OCI-LY1 (cell line): ENCODE measurements at regions not wholly inside any gene's neighbourhood (a gene's known extent, or its start where the extent isn't known, plus 50 kb on each side); places are given as distances from the start of the nearest gene placed in this dataset.

Source experiments
- EZH2 ChIP-seq: fragments of 200-600 bp; sonication (generic), shearing (Covaris generic); IDR thresholded peaks from 2 replicates; pipeline ENCODE4 v1.8.0; 2017; ENCODE audit warnings: borderline replicate concordance, mixed run types, mild to moderate bottlenecking, antibody characterized with exemption, low read length, moderate library complexity, mixed read lengths
- TF ChIP-seq, protein P1 (sequence below): fragments of 200-600 bp; sonication (generic), shearing (Covaris generic); IDR thresholded peaks from 2 replicates; pipeline ENCODE4 v1.5.1; 2017; ENCODE audit warnings: mild to moderate bottlenecking, antibody characterized with exemption, low read length, moderate library complexity, mixed read lengths

DNA sequence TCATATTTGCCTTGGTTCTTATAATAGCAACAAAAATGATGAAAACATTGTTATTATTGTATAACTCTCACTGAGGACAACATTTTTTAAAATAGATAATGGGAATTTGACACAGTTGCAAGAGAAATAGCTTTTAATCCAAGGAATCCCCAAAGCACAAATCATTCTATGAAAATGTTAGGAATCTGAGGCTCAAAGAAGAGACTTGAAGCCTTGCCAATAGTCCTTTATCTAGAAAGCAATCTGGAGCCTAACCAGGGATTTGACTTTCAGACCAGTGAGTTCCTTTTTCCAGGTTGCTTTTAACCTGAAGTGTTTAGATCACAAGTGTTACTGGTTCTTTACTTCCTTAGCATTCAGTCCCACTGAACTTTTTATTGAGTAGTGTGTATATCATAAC is 574.5 kb upstream of the ZEB2 start:
- TF ChIP-seq, protein P1, sequence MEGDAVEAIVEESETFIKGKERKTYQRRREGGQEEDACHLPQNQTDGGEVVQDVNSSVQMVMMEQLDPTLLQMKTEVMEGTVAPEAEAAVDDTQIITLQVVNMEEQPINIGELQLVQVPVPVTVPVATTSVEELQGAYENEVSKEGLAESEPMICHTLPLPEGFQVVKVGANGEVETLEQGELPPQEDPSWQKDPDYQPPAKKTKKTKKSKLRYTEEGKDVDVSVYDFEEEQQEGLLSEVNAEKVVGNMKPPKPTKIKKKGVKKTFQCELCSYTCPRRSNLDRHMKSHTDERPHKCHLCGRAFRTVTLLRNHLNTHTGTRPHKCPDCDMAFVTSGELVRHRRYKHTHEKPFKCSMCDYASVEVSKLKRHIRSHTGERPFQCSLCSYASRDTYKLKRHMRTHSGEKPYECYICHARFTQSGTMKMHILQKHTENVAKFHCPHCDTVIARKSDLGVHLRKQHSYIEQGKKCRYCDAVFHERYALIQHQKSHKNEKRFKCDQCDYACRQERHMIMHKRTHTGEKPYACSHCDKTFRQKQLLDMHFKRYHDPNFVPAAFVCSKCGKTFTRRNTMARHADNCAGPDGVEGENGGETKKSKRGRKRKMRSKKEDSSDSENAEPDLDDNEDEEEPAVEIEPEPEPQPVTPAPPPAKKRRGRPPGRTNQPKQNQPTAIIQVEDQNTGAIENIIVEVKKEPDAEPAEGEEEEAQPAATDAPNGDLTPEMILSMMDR: no peak
- no peak for TF ChIP-seq EZH2
